ENCODE measurements at regions not wholly inside any gene's neighbourhood (a gene's known extent, or its start where the extent isn't known, plus 50 kb on each side); places are given as distances from the start of the nearest gene placed in this dataset.

GRCh38 chr10:4018054-4018511, 233.1 kb upstream of the KLF6 start:
- Mint-ChIP-seq H3K4me1 (ENCODE audit: low read depth, unreplicated experiment) (peaks cover 12% of the 10 kb centered on the region), H3K36me3 (ENCODE audit: low read depth, unreplicated experiment) (no peaks in the 10 kb centered on the region), H3K4me3 (ENCODE audit: unreplicated experiment) (no peak overlapping the region), H3K9me3 (ENCODE audit: unreplicated experiment) (peaks cover 6% of the 10 kb centered on the region), H3K27ac (ENCODE audit: unreplicated experiment) (no peak overlapping the region), H3K27me3 (ENCODE audit: low read depth, unreplicated experiment) (no peaks in the 10 kb centered on the region)
- FAIRE-seq (no peak), DNase-seq (ENCODE audit: low read depth) (no peak)
- Histone ChIP-seq H3K27me3 (ENCODE audit: insufficient read depth, low read length) (no peaks in the 10 kb centered on the region), H2AFZ (ENCODE audit: low read depth, low read length) (no peak overlapping the region), H3K36me3 (ENCODE audit: insufficient read depth, low read length) (no peaks in the 10 kb centered on the region), H4K20me1 (ENCODE audit: insufficient read depth, low read length) (no peaks in the 10 kb centered on the region), H3K4me1 (ENCODE audit: insufficient read depth, low read length) (no peaks in the 10 kb centered on the region), H3K4me2 (ENCODE audit: low read length) (no peak overlapping the region), H3K27ac (ENCODE audit: low read depth, low read length) (no peak overlapping the region), H3K9ac (ENCODE audit: low read length) (no peak overlapping the region), H3K4me3 (ENCODE audit: insufficient read depth, low read depth, low read length) (no peak overlapping the region), H3K79me2 (ENCODE audit: insufficient read depth, low read length) (no peaks in the 10 kb centered on the region), H3K9me3 (ENCODE audit: insufficient read depth, low read depth, low read length) (no peaks in the 10 kb centered on the region)
- no peak for TF ChIP-seq CTCF (IDR thresholded peaks at IDR 0.05; ENCODE audit: insufficient read depth, low read depth, low read length)
- no peak for TF ChIP-seq EZH2 (IDR thresholded peaks at IDR 0.05; ENCODE audit: insufficient read depth, low read length)

- Histone ChIP-seq H3K9ac (ENCODE audit: low read length) (no peak overlapping the region), H3K4me1 (ENCODE audit: insufficient read depth, low read length) (no peaks in the 10 kb centered on the region), H3K27me3 (ENCODE audit: insufficient read depth, low read length) (no peaks in the 10 kb centered on the region), H3K36me3 (ENCODE audit: insufficient read depth, low read length) (no peaks in the 10 kb centered on the region), H3K27ac (ENCODE audit: low read depth, low read length) (no peak overlapping the region), H3K9me3 (ENCODE audit: insufficient read depth, low read depth, low read length) (no peaks in the 10 kb centered on the region), H3K4me2 (ENCODE audit: low read length) (no peak overlapping the region), H3K79me2 (ENCODE audit: insufficient read depth, low read length) (no peaks in the 10 kb centered on the region), H3K4me3 (ENCODE audit: insufficient read depth, low read depth, low read length) (no peak overlapping the region), H4K20me1 (ENCODE audit: insufficient read depth, low read length) (no peaks in the 10 kb centered on the region), H2AFZ (ENCODE audit: low read depth, low read length) (no peak overlapping the region)
- TF ChIP-seq EZH2 (IDR thresholded peaks at IDR 0.05; ENCODE audit: insufficient read depth, low read length) (no peak), CTCF (IDR thresholded peaks at IDR 0.05; ENCODE audit: insufficient read depth, low read depth, low read length) (no peak)
- Mint-ChIP-seq H3K9me3 (ENCODE audit: unreplicated experiment) (peaks cover 6% of the 10 kb centered on the region), H3K27ac (ENCODE audit: unreplicated experiment) (no peak overlapping the region), H3K27me3 (ENCODE audit: low read depth, unreplicated experiment) (no peaks in the 10 kb centered on the region), H3K4me3 (ENCODE audit: unreplicated experiment) (no peak overlapping the region), H3K36me3 (ENCODE audit: low read depth, unreplicated experiment) (no peaks in the 10 kb centered on the region), H3K4me1 (ENCODE audit: low read depth, unreplicated experiment) (peaks cover 7% of the 10 kb centered on the region)
- DNase-seq (ENCODE audit: low read depth): no peak
- no peak for FAIRE-seq
These were observed 232.3 kb upstream of the KLF6 start for GRCh38 chr10:4017336-4017735.

DNA sequence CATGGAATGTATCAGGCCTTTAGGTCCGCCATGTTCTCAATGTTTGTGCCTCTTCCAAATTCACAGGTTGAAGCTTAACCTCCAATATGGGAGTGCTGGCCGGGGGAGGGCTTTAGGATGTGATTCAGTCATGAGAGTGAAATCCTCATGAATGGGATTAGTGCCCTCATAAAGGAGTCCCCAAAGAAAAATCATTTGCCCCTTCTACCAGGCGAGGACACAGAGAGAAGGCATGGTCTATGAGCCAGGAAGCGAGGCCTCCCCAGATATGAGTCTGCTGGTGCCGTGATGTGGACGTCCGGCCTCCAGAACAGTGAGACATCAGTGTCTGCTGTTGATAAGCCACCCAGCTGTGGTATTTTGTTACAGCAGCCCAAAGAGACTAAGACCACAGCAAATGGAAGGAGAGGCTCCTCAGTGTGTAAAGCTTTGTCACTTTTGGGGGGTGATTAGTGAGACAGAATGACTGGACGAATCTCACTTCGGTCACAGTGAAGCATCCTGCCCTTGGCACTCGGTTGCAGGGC, 231.3 kb upstream of the KLF6 start:
- Histone ChIP-seq H3K79me2 (ENCODE audit: insufficient read depth, low read length) (no peaks in the 10 kb centered on the region), H3K27me3 (ENCODE audit: insufficient read depth, low read length) (no peaks in the 10 kb centered on the region), H4K20me1 (ENCODE audit: insufficient read depth, low read length) (no peaks in the 10 kb centered on the region), H3K36me3 (ENCODE audit: insufficient read depth, low read length) (no peaks in the 10 kb centered on the region), H3K9ac (ENCODE audit: low read length) (no peak overlapping the region), H3K9me3 (ENCODE audit: insufficient read depth, low read depth, low read length) (no peaks in the 10 kb centered on the region), H3K4me3 (ENCODE audit: insufficient read depth, low read depth, low read length) (no peak overlapping the region), H2AFZ (ENCODE audit: low read depth, low read length) (no peak overlapping the region), H3K4me1 (ENCODE audit: insufficient read depth, low read length) (no peaks in the 10 kb centered on the region), H3K27ac (ENCODE audit: low read depth, low read length) (no peak overlapping the region), H3K4me2 (ENCODE audit: low read length) (no peak overlapping the region)
- no peak overlapping the region for H3K27ac Mint-ChIP-seq (ENCODE audit: unreplicated experiment)
- DNase-seq (ENCODE audit: low read depth): no peak
- TF ChIP-seq CTCF (IDR thresholded peaks at IDR 0.05; ENCODE audit: insufficient read depth, low read depth, low read length): no peak
- TF ChIP-seq EZH2 (IDR thresholded peaks at IDR 0.05; ENCODE audit: insufficient read depth, low read length): no peak
- H3K4me1 Mint-ChIP-seq (ENCODE audit: low read depth, unreplicated experiment): peaks cover under 1% of the 10 kb centered on the region
- no peak overlapping the region for H3K4me3 Mint-ChIP-seq (ENCODE audit: unreplicated experiment)
- peaks cover 3% of the 10 kb centered on the region for H3K9me3 Mint-ChIP-seq (ENCODE audit: unreplicated experiment)
- FAIRE-seq: no peak
- no peaks in the 10 kb centered on the region for H3K36me3 Mint-ChIP-seq (ENCODE audit: low read depth, unreplicated experiment)
- H3K27me3 Mint-ChIP-seq (ENCODE audit: low read depth, unreplicated experiment): no peaks in the 10 kb centered on the region
